Fibroblast of lung (primary cell): ENCODE measurements at regions not wholly inside any gene's neighbourhood (a gene's known extent, or its start where the extent isn't known, plus 50 kb on each side); places are given as distances from the start of the nearest gene placed in this dataset.
A peak's percentile ranks its signal among the peaks of the same experiment; 100 is the strongest.

Experiments used
- DNase-seq, 2 donors: peaks; one replicate each; pipeline versions ENCODE4 v3.0.0 to v3.0.0-alpha.2; 2010; ENCODE audit warnings: low read depth in 2 of 2
- H2AFZ ChIP-seq: 2 replicates; pipeline ENCODE4 v1.5.1; 2012; ENCODE audit warnings: low read length, control low read depth, inconsistent platforms
- H3K27ac ChIP-seq: 2 replicates; pipeline ENCODE4 v1.5.1; 2011; ENCODE audit warnings: low read length, control low read depth; ENCODE audit not compliant: insufficient read depth
- H3K27me3 ChIP-seq: 2 replicates; pipeline ENCODE4 v1.5.1; 2011; ENCODE audit warnings: mild to moderate bottlenecking, low read length; ENCODE audit not compliant: control insufficient read depth, insufficient read depth
- H3K36me3 ChIP-seq: 2 replicates; pipeline ENCODE4 v1.5.1; 2011; ENCODE audit warnings: low read length; ENCODE audit not compliant: control insufficient read depth, insufficient read depth
- H3K4me1 ChIP-seq: 2 replicates; pipeline ENCODE4 v1.5.1; 2011; ENCODE audit warnings: low read length; ENCODE audit not compliant: control insufficient read depth, insufficient read depth; ENCODE audit errors: extremely low read depth
- H3K4me2 ChIP-seq: 2 replicates; pipeline ENCODE4 v1.5.1; 2011; ENCODE audit warnings: low read length, control low read depth; ENCODE audit not compliant: insufficient read depth; ENCODE audit errors: extremely low read depth
- H3K4me3 ChIP-seq, 4 experiments: fragments of 200-600 bp in 1 of 4; sonication (generic) in 1 of 4; replicated peaks in 1 of 4; 2 replicates each; pipeline ENCODE4 v1.5.1; 2011 to 2016; ENCODE audit warnings: low read length in 4 of 4, low read depth in 3 of 4, mild to moderate bottlenecking in 3 of 4, control low read depth in 2 of 4, inconsistent platforms in 1 of 4, mixed read lengths in 1 of 4; ENCODE audit not compliant: insufficient read depth in 1 of 4; ENCODE audit errors: control extremely low read depth in 1 of 4
- H3K79me2 ChIP-seq: 2 replicates; pipeline ENCODE4 v1.5.1; 2012; ENCODE audit warnings: mild to moderate bottlenecking, low read length, inconsistent platforms; ENCODE audit not compliant: control insufficient read depth, insufficient read depth
- H3K9ac ChIP-seq: 2 replicates; pipeline ENCODE4 v1.5.1; 2011; ENCODE audit warnings: mild to moderate bottlenecking, low read length, control low read depth; ENCODE audit not compliant: insufficient read depth
- H3K9me3 ChIP-seq: 2 replicates; pipeline ENCODE4 v1.5.1; 2012; ENCODE audit warnings: low read depth, low read length; ENCODE audit not compliant: control insufficient read depth, insufficient read depth
- H4K20me1 ChIP-seq: 2 replicates; pipeline ENCODE4 v1.5.1; 2011; ENCODE audit warnings: low read length; ENCODE audit not compliant: control insufficient read depth, insufficient read depth; ENCODE audit errors: extremely low read depth
- CTCF ChIP-seq, 2 donors: IDR thresholded peaks in 1 of 2; conservative IDR thresholded peaks in 1 of 2; 1 replicate in 1 of 2; 2 replicates in 1 of 2; pipeline ENCODE4 v1.5.1; 2011 to 2012; ENCODE audit warnings: low read length in 2 of 2, control low read depth in 1 of 2, inconsistent platforms in 1 of 2, low read depth in 1 of 2, mild to moderate bottlenecking in 1 of 2
- EZH2 ChIP-seq: IDR thresholded peaks from 2 replicates; pipeline ENCODE4 v1.5.1; 2012; ENCODE audit warnings: low read length, control low read depth, mild to moderate bottlenecking; ENCODE audit errors: missing control alignments

DNA sequence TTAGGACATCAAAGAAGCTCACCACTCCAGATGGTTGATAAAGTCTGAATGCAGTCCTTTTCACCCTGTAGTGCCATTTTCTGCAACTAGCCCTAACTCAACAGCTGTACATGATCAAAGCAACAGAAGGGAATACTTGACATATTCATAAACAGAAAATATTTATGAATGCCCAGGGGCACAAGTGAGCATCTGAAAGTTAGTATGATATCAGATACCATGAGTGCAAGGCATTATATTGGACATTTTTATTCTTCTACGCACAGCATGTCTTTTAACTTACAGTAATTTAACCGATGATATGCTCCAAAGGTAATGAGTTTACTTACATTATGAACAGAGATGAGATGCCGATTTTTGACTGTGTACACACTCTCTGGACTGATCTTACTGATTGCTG is 142.0 kb downstream of the MCHR2 start:
- Histone ChIP-seq H3K4me2 (no peak overlapping the region), H2AFZ (no peak overlapping the region), H3K36me3 (no peaks in the 10 kb centered on the region)

DNA sequence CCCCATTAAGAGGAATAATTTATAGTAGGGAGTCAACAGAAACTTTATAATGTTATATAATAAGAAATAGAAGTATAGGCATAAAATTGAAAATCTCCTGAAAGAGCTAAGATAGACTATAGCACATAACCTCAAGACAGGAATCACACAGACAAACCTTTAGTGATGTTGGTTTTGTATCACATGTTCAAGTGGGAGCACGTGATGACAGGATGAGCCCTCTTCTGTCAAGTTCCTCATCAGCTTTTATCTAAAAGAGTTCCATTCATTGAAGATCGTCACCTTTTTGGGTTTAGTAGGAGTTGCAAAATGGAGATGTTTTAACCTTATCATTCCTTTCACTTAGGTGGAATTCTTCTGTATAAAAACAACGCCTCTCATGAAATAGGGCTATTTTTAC is 127.0 kb downstream of the MCHR2 start:
- TF ChIP-seq EZH2 (no peak), CTCF (conservative IDR thresholded peaks at IDR 0.05 in 1 of 2, IDR thresholded peaks at IDR 0.05 in 1 of 2; ENCODE audit: low read depth in 1 of 2, low read length in 2 of 2) (no peak)
- Histone ChIP-seq H3K4me1 (no peaks in the 10 kb centered on the region), H2AFZ (no peak overlapping the region), H3K9me3 (no peaks in the 10 kb centered on the region), H3K4me2 (no peak overlapping the region), H3K9ac (no peak overlapping the region), H4K20me1 (no peaks in the 10 kb centered on the region), H3K27ac (no peak overlapping the region), H3K79me2 (no peaks in the 10 kb centered on the region), H3K27me3 (peaks cover 5% of the 10 kb centered on the region), H3K36me3 (no peaks in the 10 kb centered on the region), H3K4me3 (no peak overlapping the region)
- no peak for DNase-seq

More for the DNA sequence above, 142.0 kb downstream of the MCHR2 start:
- Histone ChIP-seq H3K4me3 (no peak overlapping the region), H3K79me2 (no peaks in the 10 kb centered on the region), H3K9me3 (no peaks in the 10 kb centered on the region), H3K27me3 (no peaks in the 10 kb centered on the region), H3K27ac (no peak overlapping the region), H4K20me1 (no peaks in the 10 kb centered on the region), H3K4me1 (no peaks in the 10 kb centered on the region), H3K9ac (no peak overlapping the region)
- TF ChIP-seq CTCF (conservative IDR thresholded peaks at IDR 0.05 in 1 of 2, IDR thresholded peaks at IDR 0.05 in 1 of 2; ENCODE audit: low read depth in 1 of 2, low read length in 2 of 2) (no peak), EZH2 (no peak)
- no peak for DNase-seq

DNA sequence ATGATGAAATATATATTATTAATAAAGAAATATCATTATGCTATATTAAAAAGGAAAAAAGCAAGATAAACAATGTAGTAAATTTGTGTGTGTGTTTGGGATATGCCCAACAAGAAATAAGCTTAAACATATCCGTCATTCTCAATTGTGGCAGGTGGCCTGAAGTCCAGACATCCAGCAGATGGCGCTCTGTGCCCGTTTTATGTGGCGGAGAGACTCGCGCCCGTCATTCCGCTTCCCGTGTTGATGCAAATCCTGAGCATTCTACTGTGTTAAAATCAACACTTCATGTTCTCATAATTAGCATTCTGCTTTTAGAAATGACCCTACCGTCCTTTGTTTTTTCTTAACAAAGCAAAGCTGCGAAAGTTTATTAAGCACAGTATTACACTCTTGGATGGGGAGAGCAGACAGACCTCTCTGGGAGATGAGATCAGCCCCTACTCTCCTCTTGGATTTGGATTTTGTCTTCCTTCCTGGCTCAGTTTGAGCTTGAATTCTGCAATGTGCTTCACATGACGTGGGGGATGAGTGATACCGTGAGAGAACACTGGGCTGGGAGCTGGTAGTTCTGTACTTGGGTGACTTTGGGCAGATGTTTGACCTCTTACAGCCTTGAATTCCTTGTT is 125.8 kb downstream of the MCHR2 start:
- Histone ChIP-seq H3K4me2 (peak overlapping the region; percentile 56), H3K4me1 (no peaks in the 10 kb centered on the region), H3K79me2 (no peaks in the 10 kb centered on the region), H3K4me3 (peak overlapping the region in 1 of 4 experiments; percentile 31), H3K36me3 (no peaks in the 10 kb centered on the region), H3K9ac (no peak overlapping the region), H3K27me3 (peaks cover 5% of the 10 kb centered on the region), H3K27ac (no peak overlapping the region), H2AFZ (no peak overlapping the region), H4K20me1 (no peaks in the 10 kb centered on the region), H3K9me3 (no peaks in the 10 kb centered on the region)
- peak; percentile 44 to 65 for DNase-seq
- TF ChIP-seq EZH2 (no peak), CTCF (conservative IDR thresholded peaks at IDR 0.05 in 1 of 2, IDR thresholded peaks at IDR 0.05 in 1 of 2; ENCODE audit: low read depth in 1 of 2, low read length in 2 of 2) (peak; percentile 89 to 91)
